ENCODE measurements at regions not wholly inside any gene's neighbourhood (a gene's known extent, or its start where the extent isn't known, plus 50 kb on each side); places are given as distances from the start of the nearest gene placed in this dataset.

GRCh38 chr13:23987331-23987894 lies 90.1 kb upstream of the C1QTNF9B start:
- Mint-ChIP-seq H3K9me3 (no peaks in the 10 kb centered on the region), H3K36me3 (ENCODE audit: low read depth) (no peaks in the 10 kb centered on the region), H3K4me3 (no peak overlapping the region), H3K27ac (peak overlapping the region; percentile 15; the same call in 1 of the 2 replicates), H3K27me3 (ENCODE audit: insufficient read depth) (peaks cover 12% of the 10 kb centered on the region), H3K4me1 (ENCODE audit: low read depth) (peaks cover 29% of the 10 kb centered on the region)
- peak; percentile 50 for DNase-seq
- TF ChIP-seq, protein P1, sequence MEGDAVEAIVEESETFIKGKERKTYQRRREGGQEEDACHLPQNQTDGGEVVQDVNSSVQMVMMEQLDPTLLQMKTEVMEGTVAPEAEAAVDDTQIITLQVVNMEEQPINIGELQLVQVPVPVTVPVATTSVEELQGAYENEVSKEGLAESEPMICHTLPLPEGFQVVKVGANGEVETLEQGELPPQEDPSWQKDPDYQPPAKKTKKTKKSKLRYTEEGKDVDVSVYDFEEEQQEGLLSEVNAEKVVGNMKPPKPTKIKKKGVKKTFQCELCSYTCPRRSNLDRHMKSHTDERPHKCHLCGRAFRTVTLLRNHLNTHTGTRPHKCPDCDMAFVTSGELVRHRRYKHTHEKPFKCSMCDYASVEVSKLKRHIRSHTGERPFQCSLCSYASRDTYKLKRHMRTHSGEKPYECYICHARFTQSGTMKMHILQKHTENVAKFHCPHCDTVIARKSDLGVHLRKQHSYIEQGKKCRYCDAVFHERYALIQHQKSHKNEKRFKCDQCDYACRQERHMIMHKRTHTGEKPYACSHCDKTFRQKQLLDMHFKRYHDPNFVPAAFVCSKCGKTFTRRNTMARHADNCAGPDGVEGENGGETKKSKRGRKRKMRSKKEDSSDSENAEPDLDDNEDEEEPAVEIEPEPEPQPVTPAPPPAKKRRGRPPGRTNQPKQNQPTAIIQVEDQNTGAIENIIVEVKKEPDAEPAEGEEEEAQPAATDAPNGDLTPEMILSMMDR (IDR thresholded peaks at IDR 0.05) = no peak

DNA sequence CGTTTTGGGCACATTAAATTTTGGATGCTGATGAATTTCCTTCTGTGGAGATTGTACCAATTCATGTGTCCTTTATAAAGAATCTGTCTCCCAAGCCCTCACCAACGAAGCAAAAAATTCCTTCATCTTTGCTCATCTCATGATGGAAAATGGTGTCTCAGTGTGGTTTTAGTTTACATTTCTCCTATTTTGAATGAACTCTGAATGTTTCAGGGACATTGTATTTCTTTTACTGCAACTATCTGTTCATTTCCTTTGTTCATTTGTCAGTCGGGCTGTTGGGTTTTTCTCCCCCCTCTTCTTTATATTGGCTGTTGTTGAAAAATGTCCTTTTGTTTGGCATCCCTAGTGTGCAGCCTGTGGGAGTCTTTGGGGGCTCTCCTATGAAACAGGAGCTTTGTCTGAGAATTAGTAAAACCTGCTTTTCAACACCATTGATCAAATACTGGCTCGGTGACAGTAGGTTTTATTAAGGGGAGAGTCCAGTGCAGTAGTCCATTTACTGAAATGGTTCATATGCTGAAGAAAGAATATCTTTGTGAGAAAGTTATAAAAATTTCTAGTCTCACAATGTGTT lies 91.3 kb upstream of the C1QTNF9B start:
- Mint-ChIP-seq H3K9me3 (no peaks in the 10 kb centered on the region), H3K27ac (peak overlapping the region; percentile 10; the same call in 1 of the 2 replicates), H3K4me1 (ENCODE audit: low read depth) (peaks cover 29% of the 10 kb centered on the region), H3K36me3 (ENCODE audit: low read depth) (no peaks in the 10 kb centered on the region), H3K27me3 (ENCODE audit: insufficient read depth) (peaks cover 16% of the 10 kb centered on the region), H3K4me3 (no peak overlapping the region)
- TF ChIP-seq, protein P1 (IDR thresholded peaks at IDR 0.05) = no peak
- no peak for DNase-seq

DNA sequence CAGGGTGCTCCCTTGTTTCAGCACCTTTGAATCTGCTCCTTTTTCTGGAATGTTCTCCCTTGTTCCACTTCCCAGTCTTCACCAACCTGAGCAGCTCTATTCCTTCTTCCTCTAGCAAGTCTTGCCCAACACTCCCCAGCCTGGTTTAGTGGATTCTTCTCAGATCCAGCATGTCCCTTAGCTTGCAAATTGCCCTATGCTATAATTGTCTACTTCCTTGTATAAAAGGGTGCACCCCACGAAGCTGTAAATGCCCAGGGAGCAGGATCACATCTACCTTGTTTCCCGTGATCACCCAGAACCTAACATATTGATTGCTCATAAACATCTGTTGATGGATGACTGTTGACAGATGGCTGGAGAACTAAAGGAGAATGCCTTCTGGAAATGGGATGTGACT lies 93.2 kb upstream of the C1QTNF9B start:
- no peak for DNase-seq
- no peak overlapping the region for H3K4me3 Mint-ChIP-seq
- no peaks in the 10 kb centered on the region for H3K36me3 Mint-ChIP-seq (ENCODE audit: low read depth)
- H3K9me3 Mint-ChIP-seq = no peaks in the 10 kb centered on the region
- TF ChIP-seq, protein P1 (IDR thresholded peaks at IDR 0.05) = no peak
- H3K27me3 Mint-ChIP-seq (ENCODE audit: insufficient read depth) = peaks cover 18% of the 10 kb centered on the region
- H3K27ac Mint-ChIP-seq = no peak overlapping the region
- H3K4me1 Mint-ChIP-seq (ENCODE audit: low read depth) = peaks cover 29% of the 10 kb centered on the region

DNA sequence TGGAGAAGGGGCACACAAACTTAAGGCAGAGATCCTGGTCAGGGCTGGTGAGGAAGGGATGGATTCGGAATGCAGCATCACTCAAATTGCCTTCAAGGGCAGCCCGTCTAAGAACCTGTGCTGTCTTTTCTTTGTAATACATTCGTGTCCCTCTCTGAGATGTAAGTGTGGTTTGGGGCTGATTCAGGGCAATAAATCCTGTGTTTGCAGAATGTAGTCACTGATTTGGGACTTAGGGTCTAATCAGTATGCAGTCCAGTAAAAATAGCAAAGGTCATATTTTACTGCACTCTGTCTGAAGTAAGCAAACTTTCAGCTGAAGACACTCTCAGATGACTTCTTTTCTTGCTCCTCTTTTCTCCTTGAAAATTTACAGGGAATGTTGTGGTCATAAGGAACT lies 93.8 kb upstream of the C1QTNF9B start:
- no peaks in the 10 kb centered on the region for H3K36me3 Mint-ChIP-seq (ENCODE audit: low read depth)
- no peak for DNase-seq
- TF ChIP-seq, protein P1 (IDR thresholded peaks at IDR 0.05) = no peak
- H3K4me1 Mint-ChIP-seq (ENCODE audit: low read depth) = peaks cover 27% of the 10 kb centered on the region
- H3K27me3 Mint-ChIP-seq (ENCODE audit: insufficient read depth) = peaks cover 18% of the 10 kb centered on the region
- H3K9me3 Mint-ChIP-seq = no peaks in the 10 kb centered on the region
- H3K27ac Mint-ChIP-seq = no peak overlapping the region
- no peak overlapping the region for H3K4me3 Mint-ChIP-seq

GRCh38 chr13:23992781-23993679 lies 95.7 kb upstream of the C1QTNF9B start:
- H3K4me3 Mint-ChIP-seq = no peak overlapping the region
- no peak for DNase-seq
- TF ChIP-seq, protein P1 (IDR thresholded peaks at IDR 0.05) = no peak
- no peaks in the 10 kb centered on the region for H3K9me3 Mint-ChIP-seq
- H3K36me3 Mint-ChIP-seq (ENCODE audit: low read depth) = peaks cover 3% of the 10 kb centered on the region; the same call in 1 of the 2 replicates
- H3K4me1 Mint-ChIP-seq (ENCODE audit: low read depth) = peaks cover 12% of the 10 kb centered on the region
- no peak overlapping the region for H3K27ac Mint-ChIP-seq
- peaks cover 20% of the 10 kb centered on the region for H3K27me3 Mint-ChIP-seq (ENCODE audit: insufficient read depth)
